ENCODE measurements at regions not wholly inside any gene's neighbourhood (a gene's known extent, or its start where the extent isn't known, plus 50 kb on each side); places are given as distances from the start of the nearest gene placed in this dataset.

GRCh38 chr1:60235275-60235674, 161.7 kb upstream of the C1orf87 start:
- TF ChIP-seq POLR2AphosphoS5 (IDR thresholded peaks at IDR 0.05; ENCODE audit: low read depth, low read length) (no peak), USF2 (IDR thresholded peaks at IDR 0.05; ENCODE audit: low read length) (no peak), POLR2A (IDR thresholded peaks at IDR 0.05; ENCODE audit: control extremely low read depth in 1 of 2, low read depth in 2 of 2, low read length in 2 of 2) (no peak), CTCF (IDR thresholded peaks at IDR 0.05; ENCODE audit: control extremely low read depth in 1 of 3, insufficient read depth in 1 of 3, low read depth in 1 of 3, low read length in 3 of 3) (no peak), TAF7 (optimal IDR thresholded peaks at IDR 0.05; ENCODE audit: borderline replicate concordance, low read depth, low read length) (no peak), E2F6 (IDR thresholded peaks at IDR 0.05) (no peak), CHD2 (IDR thresholded peaks at IDR 0.05; ENCODE audit: low read length) (no peak), EP300 (IDR thresholded peaks at IDR 0.05; ENCODE audit: borderline replicate concordance in 1 of 2, low read depth in 2 of 2, low read length in 2 of 2) (no peak), SP1 (IDR thresholded peaks at IDR 0.05; ENCODE audit: low read depth, low read length) (no peak), TAF1 (IDR thresholded peaks at IDR 0.05; ENCODE audit: low read depth, low read length) (no peak), GTF2F1 (IDR thresholded peaks at IDR 0.05; ENCODE audit: borderline replicate concordance, low read depth, low read length) (no peak), CREB1 (IDR thresholded peaks at IDR 0.05) (no peak), KDM1A (IDR thresholded peaks at IDR 0.05; ENCODE audit: borderline replicate concordance, low read length) (no peak), CBX5 (IDR thresholded peaks at IDR 0.05; ENCODE audit: low read depth, low read length) (no peak)
